GM21390 (cell line): ENCODE measurements at regions not wholly inside any gene's neighbourhood (a gene's known extent, or its start where the extent isn't known, plus 50 kb on each side); places are given as distances from the start of the nearest gene placed in this dataset.
"Not testable (repeated sequence)": the region's sequence is repeated elsewhere in the genome, so short reads cannot be mapped to it uniquely, and the experiment has no call there.

Source experiments
- ATAC-seq: cut with Tn5 transposase; IDR thresholded peaks from one replicate; pipeline ENCODE4 v1.9.1; 2021; ENCODE audit not compliant: unreplicated experiment

- no peak for ATAC-seq
These were observed 310.0 kb downstream of the SHQ1 start for GRCh38 chr3:72538070-72538745.

- ATAC-seq: no peak
These were observed 310.8 kb downstream of the SHQ1 start for GRCh38 chr3:72537448-72537847.

- ATAC-seq: no peak
These were observed 311.4 kb downstream of the SHQ1 start for GRCh38 chr3:72536878-72537267.

GRCh38 chr3:72536206-72536877 lies 311.9 kb downstream of the SHQ1 start:
- ATAC-seq: no peak

GRCh38 chr3:72535772-72536171 lies 312.5 kb downstream of the SHQ1 start:
- ATAC-seq: no peak

- no peak for ATAC-seq
These were observed 314.4 kb downstream of the SHQ1 start for GRCh38 chr3:72533591-72534473.

GRCh38 chr3:72530426-72530825 lies 317.8 kb downstream of the SHQ1 start:
- no peak for ATAC-seq

GRCh38 chr3:72529081-72529480 lies 319.2 kb downstream of the SHQ1 start:
- no peak for ATAC-seq

GRCh38 chr3:72523429-72524151 lies 324.7 kb downstream of the SHQ1 start:
- ATAC-seq: peak; percentile 85

GRCh38 chr3:72520690-72521308 lies 327.4 kb downstream of the SHQ1 start:
- peak; percentile 33 for ATAC-seq

- ATAC-seq: no peak
These were observed 328.2 kb downstream of the SHQ1 start for GRCh38 chr3:72519946-72520604.

GRCh38 chr3:72517921-72518424 lies 330.3 kb downstream of the SHQ1 start:
- no peak for ATAC-seq

- ATAC-seq: no peak
These were observed 330.9 kb downstream of the SHQ1 start for GRCh38 chr3:72517336-72517735.

- ATAC-seq: no peak
These were observed 331.9 kb downstream of the SHQ1 start for GRCh38 chr3:72516361-72516760.

- ATAC-seq: no peak
These were observed 332.3 kb downstream of the SHQ1 start for GRCh38 chr3:72515941-72516340.

GRCh38 chr3:72515281-72515680 lies 333.0 kb downstream of the SHQ1 start:
- no peak for ATAC-seq

- ATAC-seq: no peak
These were observed 338.0 kb downstream of the SHQ1 start for GRCh38 chr3:72510247-72510646.

- ATAC-seq: no peak
These were observed 342.5 kb downstream of the SHQ1 start for GRCh38 chr3:72505539-72506405.

- ATAC-seq: not testable (repeated sequence)
These were observed 350.7 kb downstream of the SHQ1 start for GRCh38 chr3:72497501-72497900.
